Testis (tissue), 2 donors: ENCODE measurements at regions not wholly inside any gene's neighbourhood (a gene's known extent, or its start where the extent isn't known, plus 50 kb on each side); places are given as distances from the start of the nearest gene placed in this dataset.

Experiments
- DNase-seq: peaks from one replicate; pipeline ENCODE4 v3.0.0-alpha.2; 2019
- H3K27ac ChIP-seq, 2 donors: fragments of 200-600 bp; sonication (generic); one replicate each; pipeline ENCODE4 v1.5.1; 2019
- H3K27me3 ChIP-seq: fragments of 200-600 bp; sonication (generic); one replicate; pipeline ENCODE4 v1.5.1; 2019
- H3K36me3 ChIP-seq: fragments of 200-600 bp; sonication (generic); one replicate; pipeline ENCODE4 v1.5.1; 2017; ENCODE audit warnings: low read depth; ENCODE audit errors: missing control alignments
- H3K4me1 ChIP-seq: fragments of 200-600 bp; sonication (generic); one replicate; pipeline ENCODE4 v1.5.1; 2019
- H3K4me3 ChIP-seq, 2 donors: fragments of 200-600 bp; sonication (generic); one replicate each; pipeline ENCODE4 v1.5.1; 2017 to 2019
- H3K9me3 ChIP-seq: fragments of 200-600 bp; sonication (generic); one replicate; pipeline ENCODE4 v1.5.1; 2017
- POLR2A ChIP-seq: fragments of 450-650 bp; IDR thresholded peaks from one replicate; pipeline ENCODE4 v1.6.1; 2017; ENCODE audit warnings: antibody characterized with exemption, mild to moderate bottlenecking, moderate library complexity
- WGBS, 2 donors: methylation state at CpG; one replicate each; pipeline ENCODE4 v1.1.5; 2018; 5-methylcytosine and 5-hydroxymethylcytosine counted together
- intact Hi-C: fragments of 100-400 bp; cut with DNase I; formaldehyde crosslinking; loops from one replicate; pipeline ENCODE4 v1.15.1; 2023; ENCODE audit warnings: low total_unique reads
- TF ChIP-seq, protein P1 (sequence below), 3 experiments: fragments of 450-650 bp in 2 of 3; fragments of 200-600 bp in 1 of 3; sonication (generic) in 1 of 3; IDR thresholded peaks; one replicate each; pipeline ENCODE4 v1.5.1; 2016 to 2019; ENCODE audit warnings: antibody characterized with exemption in 3 of 3, mild to moderate bottlenecking in 2 of 3, moderate library complexity in 1 of 3

DNA sequence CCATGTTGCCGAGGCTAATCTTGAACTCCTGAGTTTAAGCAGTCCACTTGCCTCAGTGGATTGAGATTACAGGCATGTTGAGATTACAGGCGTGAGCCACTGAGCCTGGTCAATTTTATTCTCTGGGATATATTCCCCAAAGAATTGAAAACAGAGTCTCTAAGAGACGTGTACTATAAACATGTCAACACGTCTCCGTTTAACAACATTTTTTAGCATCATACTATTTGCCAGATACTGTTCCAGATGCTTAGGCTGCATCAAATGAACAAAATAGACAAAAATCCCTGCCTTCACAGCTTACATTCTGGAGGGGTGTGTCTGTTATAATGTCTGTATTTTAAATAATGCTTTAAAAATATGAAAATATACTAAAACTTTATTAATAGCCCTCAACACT is 54.1 kb upstream of the PRKG1 start:
- TF ChIP-seq, protein P1, sequence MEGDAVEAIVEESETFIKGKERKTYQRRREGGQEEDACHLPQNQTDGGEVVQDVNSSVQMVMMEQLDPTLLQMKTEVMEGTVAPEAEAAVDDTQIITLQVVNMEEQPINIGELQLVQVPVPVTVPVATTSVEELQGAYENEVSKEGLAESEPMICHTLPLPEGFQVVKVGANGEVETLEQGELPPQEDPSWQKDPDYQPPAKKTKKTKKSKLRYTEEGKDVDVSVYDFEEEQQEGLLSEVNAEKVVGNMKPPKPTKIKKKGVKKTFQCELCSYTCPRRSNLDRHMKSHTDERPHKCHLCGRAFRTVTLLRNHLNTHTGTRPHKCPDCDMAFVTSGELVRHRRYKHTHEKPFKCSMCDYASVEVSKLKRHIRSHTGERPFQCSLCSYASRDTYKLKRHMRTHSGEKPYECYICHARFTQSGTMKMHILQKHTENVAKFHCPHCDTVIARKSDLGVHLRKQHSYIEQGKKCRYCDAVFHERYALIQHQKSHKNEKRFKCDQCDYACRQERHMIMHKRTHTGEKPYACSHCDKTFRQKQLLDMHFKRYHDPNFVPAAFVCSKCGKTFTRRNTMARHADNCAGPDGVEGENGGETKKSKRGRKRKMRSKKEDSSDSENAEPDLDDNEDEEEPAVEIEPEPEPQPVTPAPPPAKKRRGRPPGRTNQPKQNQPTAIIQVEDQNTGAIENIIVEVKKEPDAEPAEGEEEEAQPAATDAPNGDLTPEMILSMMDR (IDR thresholded peaks at IDR 0.05) = no peak
- intact Hi-C loops = no loop called here
- Histone ChIP-seq H3K4me1 (peaks cover 5% of the 10 kb centered on the region), H3K4me3 (no peak overlapping the region), H3K36me3 (no peaks in the 10 kb centered on the region), H3K27me3 (no peaks in the 10 kb centered on the region), H3K9me3 (no peaks in the 10 kb centered on the region), H3K27ac (no peak overlapping the region)
- no peak for DNase-seq
- 59 to 76% methylated on average over 5 of the region's 5 CpGs for WGBS, 2 donors

DNA sequence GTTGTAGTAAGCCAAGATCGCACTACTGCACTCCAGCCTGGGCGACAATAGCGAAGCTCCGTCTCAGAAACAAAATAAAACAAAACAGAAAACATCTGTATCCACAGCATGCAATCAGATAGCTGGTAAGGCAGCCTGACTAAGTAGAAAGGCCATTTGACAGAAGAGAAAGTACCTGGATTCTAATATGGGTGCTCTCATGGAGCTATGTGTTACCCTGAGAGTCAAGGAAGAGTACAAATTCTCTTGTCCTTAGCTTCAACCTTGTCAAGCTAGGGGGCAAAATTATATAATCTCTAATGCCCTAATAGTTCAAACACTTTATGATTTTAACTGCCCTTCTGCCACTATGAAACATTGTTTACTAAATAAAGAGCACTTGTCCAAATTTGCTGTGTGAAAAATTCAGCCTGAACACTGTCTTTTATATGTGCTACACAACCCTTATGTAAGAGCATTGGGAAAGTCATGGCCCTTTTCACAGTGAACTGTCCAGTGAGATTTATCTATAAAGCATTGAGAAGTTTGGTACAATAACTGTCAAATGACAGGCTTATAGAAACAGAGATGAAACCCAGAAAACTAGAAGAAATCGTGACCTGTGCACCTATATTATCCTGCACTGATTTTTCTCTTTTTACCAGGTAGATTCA is 51.2 kb upstream of the PRKG1 start:
- Histone ChIP-seq H3K9me3 (no peaks in the 10 kb centered on the region), H3K4me1 (peaks cover 9% of the 10 kb centered on the region), H3K27ac (peak overlapping the region; percentile 64 to 67), H3K36me3 (no peaks in the 10 kb centered on the region), H3K27me3 (no peaks in the 10 kb centered on the region), H3K4me3 (no peak overlapping the region)
- TF ChIP-seq POLR2A = no peak
- TF ChIP-seq, protein P1 (IDR thresholded peaks at IDR 0.05) = no peak
- DNase-seq = no peak
- 72 to 73% methylated on average over 5 of the region's 5 CpGs for WGBS, 2 donors
- intact Hi-C loops = no loop called here

DNA sequence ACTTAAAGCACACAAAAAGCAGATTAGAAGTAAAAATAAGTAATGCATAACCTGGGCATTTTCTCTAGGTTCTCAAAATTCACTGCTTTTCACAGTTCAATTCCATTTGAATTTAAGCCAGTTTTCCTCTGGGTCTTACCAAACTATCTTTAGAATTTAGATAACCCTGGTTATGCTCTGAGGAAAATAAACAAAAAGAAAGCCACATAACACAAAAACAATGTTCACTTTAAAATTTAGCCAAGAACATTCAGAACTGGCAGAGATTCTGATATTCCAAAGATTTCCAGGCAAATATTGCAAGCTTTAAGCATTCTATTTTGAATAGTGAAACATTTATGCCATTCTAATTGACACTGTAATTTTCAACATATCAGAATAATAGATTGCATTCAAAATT is 50.7 kb upstream of the PRKG1 start:
- TF ChIP-seq POLR2A = no peak
- TF ChIP-seq, protein P1 (IDR thresholded peaks at IDR 0.05) = no peak
- Histone ChIP-seq H3K36me3 (no peaks in the 10 kb centered on the region), H3K9me3 (no peaks in the 10 kb centered on the region), H3K4me3 (no peak overlapping the region), H3K4me1 (peaks cover 12% of the 10 kb centered on the region), H3K27me3 (no peaks in the 10 kb centered on the region), H3K27ac (peak overlapping the region in 1 of 2 donors; percentile 64)
- intact Hi-C loops = no loop called here
- no peak for DNase-seq
